K562 (cell line): ENCODE measurements at regions not wholly inside any gene's neighbourhood (a gene's known extent, or its start where the extent isn't known, plus 50 kb on each side); places are given as distances from the start of the nearest gene placed in this dataset.

Source experiments
- ATAC-seq: fragments of 200-7000 bp; cut with Tn5 transposase; 3 replicates; pipeline ENCODE4 v1.9.1; 2020; ENCODE audit warnings: moderate library complexity
- BruUV-seq: library from RNA; stranded (reverse); fragments of 400-500 nt; replicated peaks from 2 replicates; lab custom pipeline; 2021; lab: Mats Ljungman, UMichigan
- CTCF ChIA-PET: fragments of 300-600 bp; formaldehyde crosslinking; extraction: SDS; loops from one replicate; lab custom pipeline; 2021; ENCODE audit warnings: low intra/inter-chr PET ratio; lab: Yijun Ruan, JAX
- POLR2A ChIA-PET: fragments of 300-600, 350-650 bp; sonication (Branson Sonifier 250); formaldehyde crosslinking; extraction: SDS; loops from one replicate; lab custom pipeline; 2021; ENCODE audit warnings: antibody characterized with exemption, inconsistent platforms; lab: Yijun Ruan, JAX
- DNase-seq, 4 experiments: peaks; one replicate each; pipeline versions ENCODE4 v3.0.0 to v3.0.0-alpha.2; 2011 to 2018; ENCODE audit warnings: low spot score in 3 of 4, mixed read lengths in 3 of 4; ENCODE audit errors: extremely low read depth in 1 of 4
- FAIRE-seq: peaks from 2 replicates; lab custom pipeline; 2011; peaks lifted over from hg19 to GRCh38; lab: Jason Lieb, UNC
- H2AFZ ChIP-seq: 2 replicates; pipeline ENCODE4 v1.6.0; 2011; ENCODE audit warnings: low read depth, low read length, control low read depth, inconsistent platforms
- H3K27ac ChIP-seq: fragments of 200-600 bp; 3 replicates; pipeline ENCODE4 v1.8.0; 2011; ENCODE audit warnings: low read depth, mild to moderate bottlenecking, control low read depth, inconsistent platforms, low read length, moderate library complexity, mixed read lengths; ENCODE audit errors: extremely low read depth
- H3K27me3 ChIP-seq, 2 experiments: fragments of 300-600 bp in 1 of 2; 2 replicates in 1 of 2; 3 replicates in 1 of 2; pipeline versions ENCODE4 v1.6.0 to v1.8.0; 2011; ENCODE audit warnings: inconsistent platforms in 2 of 2, low read length in 2 of 2, mild to moderate bottlenecking in 1 of 2, mixed read lengths in 1 of 2, moderate library complexity in 1 of 2; ENCODE audit not compliant: control insufficient read depth in 2 of 2, insufficient read depth in 2 of 2
- H3K36me3 ChIP-seq: fragments of 300-600 bp; 3 replicates; pipeline ENCODE4 v1.8.0; 2011; ENCODE audit warnings: mild to moderate bottlenecking, low read length, inconsistent platforms; ENCODE audit not compliant: control insufficient read depth, insufficient read depth
- H3K4me1 ChIP-seq, 2 experiments: fragments of 200-600 bp in 1 of 2; replicated peaks in 1 of 2; 2 replicates in 1 of 2; 3 replicates in 1 of 2; pipeline versions ENCODE4 v1.5.1 to v1.8.0; 2011; ENCODE audit warnings: inconsistent platforms in 2 of 2, low read length in 2 of 2, mild to moderate bottlenecking in 1 of 2, mixed read lengths in 1 of 2, moderate library complexity in 1 of 2; ENCODE audit not compliant: control insufficient read depth in 2 of 2, insufficient read depth in 2 of 2
- H3K4me2 ChIP-seq: 2 replicates; pipeline ENCODE4 v1.6.1; 2011; ENCODE audit warnings: low read length, control low read depth, inconsistent platforms, mixed read lengths; ENCODE audit not compliant: insufficient read depth
- H3K4me3 ChIP-seq: fragments of 200-600 bp; sonication (generic), shearing (Covaris generic); 2 replicates; pipeline ENCODE4 v1.5.1; 2016; ENCODE audit warnings: control low read depth, inconsistent platforms
- H3K79me2 ChIP-seq: fragments of 200-600 bp; 3 replicates; pipeline ENCODE4 v1.8.0; 2011; ENCODE audit warnings: low read length, inconsistent platforms; ENCODE audit not compliant: control insufficient read depth, insufficient read depth
- H3K9ac ChIP-seq, 2 experiments: 2 replicates each; pipeline versions ENCODE4 v1.6.0 to v1.6.1; 2011; ENCODE audit warnings: low read depth in 2 of 2, low read length in 2 of 2, control low read depth in 1 of 2, inconsistent platforms in 1 of 2, mild to moderate bottlenecking in 1 of 2, mixed read lengths in 1 of 2; ENCODE audit not compliant: insufficient read depth in 1 of 2
- H3K9me1 ChIP-seq: one replicate; pipeline ENCODE4 v1.6.0; 2011; ENCODE audit warnings: inconsistent platforms, mild to moderate bottlenecking, low read length, moderate library complexity; ENCODE audit not compliant: control insufficient read depth, insufficient read depth
- H3K9me3 ChIP-seq: replicated peaks from 2 replicates; pipeline ENCODE4 v1.5.1; 2011; ENCODE audit warnings: low read depth, low read length, inconsistent platforms; ENCODE audit not compliant: control insufficient read depth, insufficient read depth
- H4K20me1 ChIP-seq: replicated peaks from 2 replicates; pipeline ENCODE4 v1.6.1; 2011; ENCODE audit warnings: low read length, inconsistent platforms, mixed read lengths; ENCODE audit not compliant: control insufficient read depth, insufficient read depth
- ASH1L ChIP-seq: fragments of 450-650 bp; IDR thresholded peaks from 2 replicates; pipeline ENCODE4 v1.6.1; 2018; ENCODE audit warnings: borderline replicate concordance, mild to moderate bottlenecking, low read depth; ENCODE audit not compliant: partially characterized antibody
- BDP1 ChIP-seq: IDR thresholded peaks from 3 replicates; pipeline ENCODE4 v1.6.1; 2011; ENCODE audit not compliant: insufficient read length, insufficient read depth
- CREBBP ChIP-seq: IDR thresholded peaks from one replicate; pipeline ENCODE4 v1.6.1; 2012; ENCODE audit warnings: low read depth, mild to moderate bottlenecking, control low read depth, inconsistent platforms, low read length
- HDAC6 ChIP-seq: IDR thresholded peaks from 2 replicates; pipeline ENCODE4 v1.6.1; 2012; ENCODE audit warnings: low read depth, mild to moderate bottlenecking, control low read depth, inconsistent platforms, low read length, moderate library complexity
- MTF1 ChIP-seq: fragments of 250-450 bp; sonication (Bioruptor Pico); IDR thresholded peaks from 2 replicates; pipeline ENCODE4 v1.9.0; 2021; ENCODE audit warnings: moderate library complexity, mild to moderate bottlenecking, inconsistent platforms, borderline replicate concordance
- NBN ChIP-seq: fragments of 450-650 bp; IDR thresholded peaks from 2 replicates; pipeline ENCODE4 v1.6.1; 2016; ENCODE audit warnings: low read depth, mild to moderate bottlenecking
- NR0B1 ChIP-seq: fragments of 450-650 bp; IDR thresholded peaks from one replicate; pipeline ENCODE4 v1.6.1; 2018; ENCODE audit warnings: mild to moderate bottlenecking, moderate library complexity; ENCODE audit not compliant: partially characterized antibody
- RERE ChIP-seq: sonication (generic); formaldehyde crosslinking; IDR thresholded peaks from 2 replicates; pipeline ENCODE4 v1.8.0; 2023; ENCODE audit warnings: missing genetic modification reagents, mild to moderate bottlenecking, borderline replicate concordance
- TCF7 ChIP-seq: sonication (generic); IDR thresholded peaks from 2 replicates; pipeline ENCODE4 v1.6.1; 2016; ENCODE audit warnings: antibody characterized with exemption, borderline replicate concordance
- XRCC3 ChIP-seq: fragments of 450-650 bp; IDR thresholded peaks from 2 replicates; pipeline ENCODE4 v1.6.1; 2017; ENCODE audit warnings: mild to moderate bottlenecking, moderate library complexity
- WGBS: fragments of 100-300 bp; shearing (Covaris generic); methylation state at CpG from one replicate; pipeline ENCODE4 v1.1.6; 2016; ENCODE audit warnings: low coverage, mixed read lengths; ENCODE audit not compliant: insufficient coverage; ENCODE audit errors: missing lambda C conversion rate; 5-methylcytosine and 5-hydroxymethylcytosine counted together
- in situ Hi-C: fragments of 300-500 bp; cut with MboI; formaldehyde crosslinking; loops from 4 replicates; pipeline ENCODE4 v1.15.0; 2018; ENCODE audit warnings: inconsistent platforms, mixed read lengths
- intact Hi-C: fragments of 100-400 bp; cut with micrococcal nuclease; formaldehyde crosslinking; loops from 2 replicates; pipeline ENCODE4 v1.14.2; 2022

- no peak for TF ChIP-seq NR0B1
- no peak for TF ChIP-seq ASH1L
- TF ChIP-seq MTF1 (CRISPR knock-in tag), result no peak
- no peak for TF ChIP-seq CREBBP
- TF ChIP-seq HDAC6, result no peak
- no peak for TF ChIP-seq BDP1
- no peak for TF ChIP-seq TCF7
- no peak for TF ChIP-seq XRCC3
Observed at GRCh38 chr3:168341956-168342936, 246.5 kb upstream of the GOLIM4 start (continued).

- in situ Hi-C loops, result no loop called here
- Histone ChIP-seq H3K27me3 (no peaks in the 10 kb centered on the region), H3K36me3 (no peaks in the 10 kb centered on the region), H3K4me3 (no peak overlapping the region), H3K9ac (no peak overlapping the region), H2AFZ (no peak overlapping the region), H3K4me2 (no peak overlapping the region), H4K20me1 (no peaks in the 10 kb centered on the region), H3K9me1 (no peaks in the 10 kb centered on the region), H3K79me2 (no peaks in the 10 kb centered on the region), H3K4me1 (no peaks in the 10 kb centered on the region), H3K9me3 (no peaks in the 10 kb centered on the region), H3K27ac (no peak overlapping the region)
- ATAC-seq, result no peak
- POLR2A ChIA-PET, result no interaction called here
- WGBS, result 0% methylated on average over 3 of the region's 3 CpGs
- CTCF ChIA-PET, result no interaction called here
- intact Hi-C loops, result no loop called here
- FAIRE-seq, result no peak
- no TSS peak for BruUV-seq
- no peak for DNase-seq
- TF ChIP-seq RERE (CRISPR knock-in tag), result no peak
- TF ChIP-seq NBN, result no peak
Observed at GRCh38 chr3:168341192-168341815, 245.6 kb upstream of the GOLIM4 start.
